HG03378 (cell line): ENCODE measurements at regions not wholly inside any gene's neighbourhood (a gene's known extent, or its start where the extent isn't known, plus 50 kb on each side); places are given as distances from the start of the nearest gene placed in this dataset.
"Not testable (repeated sequence)": the region's sequence is repeated elsewhere in the genome, so short reads cannot be mapped to it uniquely, and the experiment has no call there.

Source experiments
- ATAC-seq: cut with Tn5 transposase; IDR thresholded peaks from one replicate; pipeline ENCODE4 v1.9.1; 2021; ENCODE audit warnings: mild to moderate bottlenecking, moderate library complexity; ENCODE audit not compliant: unreplicated experiment

GRCh38 chr15:31178705-31179104 is 77.2 kb upstream of the TRPM1 start:
- no peak for ATAC-seq

GRCh38 chr15:31179693-31180092 is 78.2 kb upstream of the TRPM1 start:
- ATAC-seq, result no peak

- ATAC-seq, result no peak
Measured at GRCh38 chr15:31193291-31193690, 91.8 kb upstream of the TRPM1 start.

- no peak for ATAC-seq
Measured at GRCh38 chr15:31195871-31196270, 94.3 kb upstream of the TRPM1 start.

GRCh38 chr15:31197497-31198414 is 96.2 kb upstream of the TRPM1 start:
- ATAC-seq, result no peak

GRCh38 chr15:31200735-31201151 is 99.2 kb upstream of the TRPM1 start:
- no peak for ATAC-seq

GRCh38 chr15:31202953-31203352 is 101.4 kb upstream of the TRPM1 start:
- ATAC-seq, result no peak

- no peak for ATAC-seq
Measured at GRCh38 chr15:31203999-31204398, 102.5 kb upstream of the TRPM1 start.

GRCh38 chr15:31206386-31207181 is 105.1 kb upstream of the TRPM1 start:
- ATAC-seq, result no peak

- ATAC-seq, result no peak
Measured at GRCh38 chr15:31207246-31207645, 105.7 kb upstream of the TRPM1 start.

- ATAC-seq, result not testable (repeated sequence)
Measured at GRCh38 chr15:31207861-31208260, 106.3 kb upstream of the TRPM1 start.

GRCh38 chr15:31208817-31209216 is 107.3 kb upstream of the TRPM1 start:
- ATAC-seq, result no peak

- ATAC-seq, result no peak
Measured at GRCh38 chr15:31211353-31211752, 109.8 kb upstream of the TRPM1 start.

GRCh38 chr15:31212326-31213080 is 111.0 kb upstream of the TRPM1 start:
- ATAC-seq, result no peak

GRCh38 chr15:31214158-31214863 is 112.3 kb upstream of the KLF13 start:
- ATAC-seq, result no peak

GRCh38 chr15:31214864-31215489 is 111.7 kb upstream of the KLF13 start:
- no peak for ATAC-seq

- peak; percentile 65 for ATAC-seq
Measured at GRCh38 chr15:31215490-31216214, 111.0 kb upstream of the KLF13 start.

GRCh38 chr15:31216215-31216911 is 110.3 kb upstream of the KLF13 start:
- no peak for ATAC-seq

GRCh38 chr15:31217067-31217466 is 109.6 kb upstream of the KLF13 start:
- ATAC-seq, result no peak
